ENCODE measurements at regions not wholly inside any gene's neighbourhood (a gene's known extent, or its start where the extent isn't known, plus 50 kb on each side); places are given as distances from the start of the nearest gene placed in this dataset.

DNA sequence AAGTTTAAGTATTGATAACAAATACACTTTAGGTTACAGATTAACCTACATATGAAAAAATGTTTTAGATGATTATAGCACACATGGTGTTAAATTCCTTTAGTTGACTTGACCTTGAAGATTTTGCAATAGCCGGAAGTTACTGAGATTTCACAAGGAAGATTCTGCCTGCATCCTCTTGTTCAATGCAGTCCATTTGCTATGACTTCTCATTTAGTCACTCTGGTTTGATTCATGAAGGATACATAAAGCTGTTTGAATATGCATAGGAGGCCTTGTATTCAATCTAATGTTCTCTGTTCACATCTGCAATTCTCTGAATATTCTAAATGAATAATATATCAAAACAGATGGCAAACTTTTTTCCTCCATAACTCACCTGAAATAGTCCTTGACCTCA is 870.2 kb upstream of the GOT2 start:
- TF ChIP-seq, protein P1, sequence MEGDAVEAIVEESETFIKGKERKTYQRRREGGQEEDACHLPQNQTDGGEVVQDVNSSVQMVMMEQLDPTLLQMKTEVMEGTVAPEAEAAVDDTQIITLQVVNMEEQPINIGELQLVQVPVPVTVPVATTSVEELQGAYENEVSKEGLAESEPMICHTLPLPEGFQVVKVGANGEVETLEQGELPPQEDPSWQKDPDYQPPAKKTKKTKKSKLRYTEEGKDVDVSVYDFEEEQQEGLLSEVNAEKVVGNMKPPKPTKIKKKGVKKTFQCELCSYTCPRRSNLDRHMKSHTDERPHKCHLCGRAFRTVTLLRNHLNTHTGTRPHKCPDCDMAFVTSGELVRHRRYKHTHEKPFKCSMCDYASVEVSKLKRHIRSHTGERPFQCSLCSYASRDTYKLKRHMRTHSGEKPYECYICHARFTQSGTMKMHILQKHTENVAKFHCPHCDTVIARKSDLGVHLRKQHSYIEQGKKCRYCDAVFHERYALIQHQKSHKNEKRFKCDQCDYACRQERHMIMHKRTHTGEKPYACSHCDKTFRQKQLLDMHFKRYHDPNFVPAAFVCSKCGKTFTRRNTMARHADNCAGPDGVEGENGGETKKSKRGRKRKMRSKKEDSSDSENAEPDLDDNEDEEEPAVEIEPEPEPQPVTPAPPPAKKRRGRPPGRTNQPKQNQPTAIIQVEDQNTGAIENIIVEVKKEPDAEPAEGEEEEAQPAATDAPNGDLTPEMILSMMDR (IDR thresholded peaks at IDR 0.05), result no peak
- no peak for TF ChIP-seq POLR2A (IDR thresholded peaks at IDR 0.05)

All from uterus (tissue), 2 donors.